ENCODE measurements at regions not wholly inside any gene's neighbourhood (a gene's known extent, or its start where the extent isn't known, plus 50 kb on each side); places are given as distances from the start of the nearest gene placed in this dataset.

GRCh38 chr13:86838411-86839120 is 832.6 kb upstream of the SLITRK5 start:
- dilution Hi-C loops (cut with MboI; ENCODE audit: extremely low pct_ligation_motif_present, low sequenced_read_pairs), result no loop called here
- H3K9me3 ChIP-seq (replicated peaks; ENCODE audit: control insufficient read depth, insufficient read depth, low read length), result peaks cover 5% of the 10 kb centered on the region
- H3K36me3 ChIP-seq (ENCODE audit: control insufficient read depth in 2 of 2, extremely low read depth in 1 of 2, insufficient read depth in 2 of 2, low read length in 2 of 2), result no peaks in the 10 kb centered on the region
- intact Hi-C loops (cut with micrococcal nuclease), result no loop called here
- no peak overlapping the region for H3K27ac ChIP-seq (ENCODE audit: insufficient read depth, low read depth, low read length)
- H3K4me2 ChIP-seq (ENCODE audit: insufficient read depth, low read length), result no peak overlapping the region
- no peak for FAIRE-seq
- H2AFZ ChIP-seq (ENCODE audit: low read depth, low read length), result no peak overlapping the region
- H3K4me3 ChIP-seq (replicated peaks in 1 of 3; ENCODE audit: insufficient read depth in 1 of 3, low read depth in 1 of 3, low read length in 3 of 3), result no peak overlapping the region
- H4K20me1 ChIP-seq (replicated peaks; ENCODE audit: control insufficient read depth, extremely low read depth, insufficient read depth, low read length), result no peaks in the 10 kb centered on the region
- H3K9ac ChIP-seq (replicated peaks; ENCODE audit: extremely low read depth, insufficient read depth, low read length), result no peak overlapping the region
- H3K4me1 ChIP-seq (ENCODE audit: control insufficient read depth, extremely low read depth, insufficient read depth, low read length), result no peaks in the 10 kb centered on the region
- ChIA-PET POLR2A (no interaction called here), CTCF (interaction anchor here (1.1 kb wide), 1 partner anchor 10 kb away, joined by 3 read pairs; no protein-coding TSS in a partner anchor)
- no peaks in the 10 kb centered on the region for H3K79me2 ChIP-seq (ENCODE audit: control insufficient read depth, insufficient read depth, low read length)
- TF ChIP-seq GATA2 (IDR thresholded peaks at IDR 0.05; ENCODE audit: insufficient read depth, insufficient read length, low read depth, low read length) (no peak), JUN (IDR thresholded peaks at IDR 0.05; ENCODE audit: borderline replicate concordance, insufficient read depth, insufficient read length, low read depth) (no peak), EZH2 (IDR thresholded peaks at IDR 0.05; ENCODE audit: borderline replicate concordance, low read depth, low read length, severe bottlenecking) (no peak), POLR2AphosphoS5 (IDR thresholded peaks at IDR 0.05; ENCODE audit: insufficient read depth, low read depth, low read length) (no peak), FOS (IDR thresholded peaks at IDR 0.05; ENCODE audit: borderline replicate concordance, insufficient read depth, low read length) (no peak)
- TF ChIP-seq, protein P1, sequence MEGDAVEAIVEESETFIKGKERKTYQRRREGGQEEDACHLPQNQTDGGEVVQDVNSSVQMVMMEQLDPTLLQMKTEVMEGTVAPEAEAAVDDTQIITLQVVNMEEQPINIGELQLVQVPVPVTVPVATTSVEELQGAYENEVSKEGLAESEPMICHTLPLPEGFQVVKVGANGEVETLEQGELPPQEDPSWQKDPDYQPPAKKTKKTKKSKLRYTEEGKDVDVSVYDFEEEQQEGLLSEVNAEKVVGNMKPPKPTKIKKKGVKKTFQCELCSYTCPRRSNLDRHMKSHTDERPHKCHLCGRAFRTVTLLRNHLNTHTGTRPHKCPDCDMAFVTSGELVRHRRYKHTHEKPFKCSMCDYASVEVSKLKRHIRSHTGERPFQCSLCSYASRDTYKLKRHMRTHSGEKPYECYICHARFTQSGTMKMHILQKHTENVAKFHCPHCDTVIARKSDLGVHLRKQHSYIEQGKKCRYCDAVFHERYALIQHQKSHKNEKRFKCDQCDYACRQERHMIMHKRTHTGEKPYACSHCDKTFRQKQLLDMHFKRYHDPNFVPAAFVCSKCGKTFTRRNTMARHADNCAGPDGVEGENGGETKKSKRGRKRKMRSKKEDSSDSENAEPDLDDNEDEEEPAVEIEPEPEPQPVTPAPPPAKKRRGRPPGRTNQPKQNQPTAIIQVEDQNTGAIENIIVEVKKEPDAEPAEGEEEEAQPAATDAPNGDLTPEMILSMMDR (IDR thresholded peaks at IDR 0.05; ENCODE audit: extremely low read depth in 1 of 2, insufficient read depth in 1 of 2, low read depth in 1 of 2, low read length in 2 of 2), result no peak
- no peak for DNase-seq (ENCODE audit: low read depth, low spot score)
- H3K9me1 ChIP-seq (replicated peaks; ENCODE audit: control insufficient read depth, extremely low read depth, insufficient read depth, low read length), result no peaks in the 10 kb centered on the region
- BruUV-seq (replicated peaks), result no TSS peak
- no peaks in the 10 kb centered on the region for H3K27me3 ChIP-seq (ENCODE audit: control insufficient read depth in 2 of 2, insufficient read depth in 2 of 2, low read length in 2 of 2)
